ENCODE measurements at regions not wholly inside any gene's neighbourhood (a gene's known extent, or its start where the extent isn't known, plus 50 kb on each side); places are given as distances from the start of the nearest gene placed in this dataset.

DNA sequence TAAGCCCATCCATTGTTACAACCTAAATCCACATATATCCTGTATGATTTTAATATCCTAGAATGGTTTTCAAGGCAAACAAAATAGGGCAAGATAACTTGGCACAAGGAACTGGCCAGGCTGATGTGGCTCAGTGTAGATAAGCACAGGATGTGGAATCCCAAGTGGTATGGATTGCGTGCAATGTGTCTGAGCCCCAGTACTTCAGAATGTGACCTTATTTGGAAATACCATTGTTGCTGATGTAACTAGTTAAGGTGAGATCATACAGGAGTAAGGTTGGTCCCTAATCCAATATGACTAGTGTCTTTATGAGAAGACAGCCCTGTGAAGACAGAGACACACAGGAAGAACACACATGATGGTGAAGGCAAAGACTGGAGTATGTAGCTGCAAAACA is 72.4 kb downstream of the IL21 start:
- Mint-ChIP-seq H3K4me1 (ENCODE audit: low read depth, unreplicated experiment) (no peaks in the 10 kb centered on the region), H3K4me3 (ENCODE audit: low read depth, unreplicated experiment) (no peak overlapping the region), H3K36me3 (ENCODE audit: insufficient read depth, unreplicated experiment) (no peaks in the 10 kb centered on the region), H3K9me3 (ENCODE audit: low read depth, unreplicated experiment) (no peaks in the 10 kb centered on the region), H3K27ac (ENCODE audit: unreplicated experiment) (no peak overlapping the region), H3K27me3 (ENCODE audit: unreplicated experiment) (no peaks in the 10 kb centered on the region)
- intact Hi-C loops (cut with micrococcal nuclease; ENCODE audit: unreplicated experiment) = no loop called here
- BruUV-seq (replicated peaks) = no TSS peak
- CTCF ChIA-PET = no interaction called here
- TF ChIP-seq, protein P1, sequence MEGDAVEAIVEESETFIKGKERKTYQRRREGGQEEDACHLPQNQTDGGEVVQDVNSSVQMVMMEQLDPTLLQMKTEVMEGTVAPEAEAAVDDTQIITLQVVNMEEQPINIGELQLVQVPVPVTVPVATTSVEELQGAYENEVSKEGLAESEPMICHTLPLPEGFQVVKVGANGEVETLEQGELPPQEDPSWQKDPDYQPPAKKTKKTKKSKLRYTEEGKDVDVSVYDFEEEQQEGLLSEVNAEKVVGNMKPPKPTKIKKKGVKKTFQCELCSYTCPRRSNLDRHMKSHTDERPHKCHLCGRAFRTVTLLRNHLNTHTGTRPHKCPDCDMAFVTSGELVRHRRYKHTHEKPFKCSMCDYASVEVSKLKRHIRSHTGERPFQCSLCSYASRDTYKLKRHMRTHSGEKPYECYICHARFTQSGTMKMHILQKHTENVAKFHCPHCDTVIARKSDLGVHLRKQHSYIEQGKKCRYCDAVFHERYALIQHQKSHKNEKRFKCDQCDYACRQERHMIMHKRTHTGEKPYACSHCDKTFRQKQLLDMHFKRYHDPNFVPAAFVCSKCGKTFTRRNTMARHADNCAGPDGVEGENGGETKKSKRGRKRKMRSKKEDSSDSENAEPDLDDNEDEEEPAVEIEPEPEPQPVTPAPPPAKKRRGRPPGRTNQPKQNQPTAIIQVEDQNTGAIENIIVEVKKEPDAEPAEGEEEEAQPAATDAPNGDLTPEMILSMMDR (IDR thresholded peaks at IDR 0.05; ENCODE audit: unreplicated experiment) = no peak
- no peak for DNase-seq

DNA sequence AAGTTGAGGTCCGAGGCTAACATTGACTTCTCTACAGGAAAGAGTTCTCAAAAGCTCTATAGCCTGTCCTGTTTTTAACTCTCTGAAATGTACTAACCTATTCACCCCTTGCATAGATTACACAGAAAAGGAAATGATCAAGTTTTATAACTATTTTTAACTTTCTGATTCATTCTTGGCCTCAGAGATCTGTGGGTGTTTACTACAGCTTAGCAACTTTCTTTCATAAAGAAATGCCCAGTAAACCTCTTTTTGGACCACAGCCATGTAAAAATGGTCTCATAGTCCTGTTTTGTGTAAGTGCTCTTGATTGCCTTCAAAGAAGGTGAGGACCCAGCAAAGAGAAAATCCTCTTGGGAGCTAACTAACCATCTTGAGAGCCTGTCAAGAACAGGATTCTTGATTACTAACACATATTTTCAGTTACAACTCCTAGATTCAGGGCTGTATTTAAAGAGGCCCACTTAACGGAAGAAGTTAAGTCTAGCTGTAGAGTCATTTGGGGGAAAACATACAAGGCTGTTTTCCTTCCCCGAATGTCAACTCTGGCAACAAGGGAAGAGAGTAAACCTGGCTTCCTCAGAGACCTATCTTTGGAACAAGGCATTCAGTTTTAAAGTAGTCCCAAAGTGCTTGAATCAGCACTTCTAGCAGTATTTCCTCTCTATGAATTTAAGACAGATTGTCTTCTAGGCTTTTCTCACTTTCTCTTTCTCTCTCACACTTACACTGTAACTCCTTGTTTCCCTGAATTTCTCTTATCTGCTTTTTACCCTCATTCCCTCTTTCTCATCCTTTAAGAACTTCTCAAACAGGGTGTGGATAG is 78.2 kb downstream of the IL21 start:
- no peak overlapping the region for H3K4me3 Mint-ChIP-seq (ENCODE audit: low read depth, unreplicated experiment)
- H3K4me1 Mint-ChIP-seq (ENCODE audit: low read depth, unreplicated experiment) = no peaks in the 10 kb centered on the region
- CTCF ChIA-PET = no interaction called here
- DNase-seq = no peak
- BruUV-seq (replicated peaks) = no TSS peak
- H3K36me3 Mint-ChIP-seq (ENCODE audit: insufficient read depth, unreplicated experiment) = no peaks in the 10 kb centered on the region
- intact Hi-C loops (cut with micrococcal nuclease; ENCODE audit: unreplicated experiment) = no loop called here
- no peaks in the 10 kb centered on the region for H3K9me3 Mint-ChIP-seq (ENCODE audit: low read depth, unreplicated experiment)
- H3K27ac Mint-ChIP-seq (ENCODE audit: unreplicated experiment) = no peak overlapping the region
- H3K27me3 Mint-ChIP-seq (ENCODE audit: unreplicated experiment) = no peaks in the 10 kb centered on the region
- TF ChIP-seq, protein P1 (IDR thresholded peaks at IDR 0.05; ENCODE audit: unreplicated experiment) = no peak

DNA sequence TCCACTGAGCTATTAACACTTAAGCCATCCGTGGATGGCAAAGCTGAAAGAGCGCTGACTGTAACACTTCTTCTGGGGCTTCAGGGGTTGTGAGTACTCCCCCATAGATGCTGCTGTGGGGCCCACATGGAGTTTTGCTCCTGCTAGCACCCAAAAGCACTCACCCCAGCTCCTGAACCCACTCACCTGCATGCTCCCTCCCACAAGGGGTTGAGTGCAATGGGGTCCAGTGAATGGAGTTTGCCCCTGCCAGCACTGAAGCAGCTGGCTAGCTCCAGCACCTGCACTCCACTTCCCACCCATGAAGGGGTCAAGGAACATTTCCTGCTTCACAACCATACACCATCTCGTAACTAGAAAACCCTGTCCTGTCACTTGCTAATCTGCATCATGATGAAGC is 78.9 kb downstream of the IL21 start:
- Mint-ChIP-seq H3K9me3 (ENCODE audit: low read depth, unreplicated experiment) (no peaks in the 10 kb centered on the region), H3K4me3 (ENCODE audit: low read depth, unreplicated experiment) (no peak overlapping the region), H3K27ac (ENCODE audit: unreplicated experiment) (no peak overlapping the region), H3K27me3 (ENCODE audit: unreplicated experiment) (no peaks in the 10 kb centered on the region), H3K4me1 (ENCODE audit: low read depth, unreplicated experiment) (no peaks in the 10 kb centered on the region), H3K36me3 (ENCODE audit: insufficient read depth, unreplicated experiment) (no peaks in the 10 kb centered on the region)
- BruUV-seq (replicated peaks) = no TSS peak
- CTCF ChIA-PET = no interaction called here
- TF ChIP-seq, protein P1 (IDR thresholded peaks at IDR 0.05; ENCODE audit: unreplicated experiment) = no peak
- intact Hi-C loops (cut with micrococcal nuclease; ENCODE audit: unreplicated experiment) = no loop called here
- peak; percentile 1 for DNase-seq

DNA sequence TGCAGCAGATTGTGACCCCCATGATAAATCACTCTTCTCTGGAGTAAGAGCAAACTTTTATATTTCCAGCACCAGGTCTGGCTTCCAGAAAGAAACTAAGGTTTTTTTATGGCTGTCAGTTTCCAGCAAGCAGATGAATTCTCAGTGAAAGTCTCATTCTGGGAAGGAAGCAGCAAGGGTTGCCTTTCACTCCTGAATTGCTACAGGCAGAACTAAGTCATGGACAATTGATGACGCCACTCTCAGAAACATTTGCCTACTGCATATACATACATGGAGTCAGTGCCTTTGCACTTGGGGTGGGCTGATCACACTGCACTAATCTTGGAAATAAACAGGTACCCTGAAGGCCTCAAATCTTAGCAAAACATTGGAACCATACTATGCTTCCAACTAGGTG is 80.0 kb downstream of the IL21 start:
- Mint-ChIP-seq H3K4me1 (ENCODE audit: low read depth, unreplicated experiment) (no peaks in the 10 kb centered on the region), H3K27ac (ENCODE audit: unreplicated experiment) (no peak overlapping the region), H3K27me3 (ENCODE audit: unreplicated experiment) (no peaks in the 10 kb centered on the region), H3K36me3 (ENCODE audit: insufficient read depth, unreplicated experiment) (no peaks in the 10 kb centered on the region), H3K9me3 (ENCODE audit: low read depth, unreplicated experiment) (no peaks in the 10 kb centered on the region), H3K4me3 (ENCODE audit: low read depth, unreplicated experiment) (no peak overlapping the region)
- intact Hi-C loops (cut with micrococcal nuclease; ENCODE audit: unreplicated experiment) = no loop called here
- TF ChIP-seq, protein P1 (IDR thresholded peaks at IDR 0.05; ENCODE audit: unreplicated experiment) = no peak
- CTCF ChIA-PET = no interaction called here
- DNase-seq = no peak
- BruUV-seq (replicated peaks) = no TSS peak

Measured in Calu3 (cell line).